ENCODE measurements at regions not wholly inside any gene's neighbourhood (a gene's known extent, or its start where the extent isn't known, plus 50 kb on each side); places are given as distances from the start of the nearest gene placed in this dataset.

DNA sequence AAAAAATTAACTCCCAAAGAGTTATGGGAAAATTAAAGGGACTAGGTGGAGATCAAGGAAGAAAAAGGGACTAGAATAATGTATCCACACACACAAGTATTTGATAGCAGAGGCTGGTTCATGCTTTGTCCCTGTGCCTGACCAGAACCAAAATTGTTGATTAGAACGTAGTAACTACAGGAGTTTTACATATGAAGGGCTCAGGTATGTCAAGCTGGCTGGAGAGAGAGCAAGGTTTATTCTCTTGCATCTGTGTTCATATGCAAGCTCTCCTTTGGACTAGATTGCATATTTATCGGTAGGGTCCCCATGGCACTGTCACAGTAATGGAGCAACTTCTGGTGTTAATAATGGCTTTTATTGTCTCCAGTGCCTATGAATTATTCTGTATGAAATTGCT is 239.9 kb upstream of the TRPM3 start:
- TF ChIP-seq, protein P1, sequence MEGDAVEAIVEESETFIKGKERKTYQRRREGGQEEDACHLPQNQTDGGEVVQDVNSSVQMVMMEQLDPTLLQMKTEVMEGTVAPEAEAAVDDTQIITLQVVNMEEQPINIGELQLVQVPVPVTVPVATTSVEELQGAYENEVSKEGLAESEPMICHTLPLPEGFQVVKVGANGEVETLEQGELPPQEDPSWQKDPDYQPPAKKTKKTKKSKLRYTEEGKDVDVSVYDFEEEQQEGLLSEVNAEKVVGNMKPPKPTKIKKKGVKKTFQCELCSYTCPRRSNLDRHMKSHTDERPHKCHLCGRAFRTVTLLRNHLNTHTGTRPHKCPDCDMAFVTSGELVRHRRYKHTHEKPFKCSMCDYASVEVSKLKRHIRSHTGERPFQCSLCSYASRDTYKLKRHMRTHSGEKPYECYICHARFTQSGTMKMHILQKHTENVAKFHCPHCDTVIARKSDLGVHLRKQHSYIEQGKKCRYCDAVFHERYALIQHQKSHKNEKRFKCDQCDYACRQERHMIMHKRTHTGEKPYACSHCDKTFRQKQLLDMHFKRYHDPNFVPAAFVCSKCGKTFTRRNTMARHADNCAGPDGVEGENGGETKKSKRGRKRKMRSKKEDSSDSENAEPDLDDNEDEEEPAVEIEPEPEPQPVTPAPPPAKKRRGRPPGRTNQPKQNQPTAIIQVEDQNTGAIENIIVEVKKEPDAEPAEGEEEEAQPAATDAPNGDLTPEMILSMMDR (IDR thresholded peaks at IDR 0.05; ENCODE audit: control extremely low read depth, extremely low read depth, low read depth, missing control alignments): no peak
- ChIA-PET CTCF (interaction anchor here (2.0 kb wide), 1 partner anchor 76 kb away, joined by 7 read pairs; no protein-coding TSS in a partner anchor), POLR2A (no interaction called here)
- DNase-seq (ENCODE audit: extremely low spot score): no peak

DNA sequence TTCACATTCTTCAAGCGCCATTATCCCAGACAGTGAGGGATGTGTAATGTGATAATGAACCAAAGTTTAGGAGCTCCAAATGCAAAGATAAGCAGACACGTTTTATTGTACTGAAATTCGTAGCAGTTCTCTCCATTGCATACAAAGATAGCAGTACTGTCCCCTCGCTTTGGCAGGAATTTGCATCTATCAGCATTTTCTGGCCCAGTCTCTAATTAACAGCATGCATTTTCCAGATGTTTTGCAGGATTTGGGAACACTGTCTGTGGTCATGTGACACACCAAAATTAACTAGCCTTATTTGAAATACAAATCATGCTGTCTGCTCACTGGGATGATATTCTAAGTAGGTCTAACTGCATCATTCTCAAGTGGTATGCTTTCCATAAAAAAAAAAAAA is 235.9 kb upstream of the TRPM3 start:
- CTCF ChIA-PET: no interaction called here
- TF ChIP-seq, protein P1 (IDR thresholded peaks at IDR 0.05; ENCODE audit: control extremely low read depth, extremely low read depth, low read depth, missing control alignments): no peak
- no peak for DNase-seq (ENCODE audit: extremely low spot score)
- POLR2A ChIA-PET: no interaction called here

DNA sequence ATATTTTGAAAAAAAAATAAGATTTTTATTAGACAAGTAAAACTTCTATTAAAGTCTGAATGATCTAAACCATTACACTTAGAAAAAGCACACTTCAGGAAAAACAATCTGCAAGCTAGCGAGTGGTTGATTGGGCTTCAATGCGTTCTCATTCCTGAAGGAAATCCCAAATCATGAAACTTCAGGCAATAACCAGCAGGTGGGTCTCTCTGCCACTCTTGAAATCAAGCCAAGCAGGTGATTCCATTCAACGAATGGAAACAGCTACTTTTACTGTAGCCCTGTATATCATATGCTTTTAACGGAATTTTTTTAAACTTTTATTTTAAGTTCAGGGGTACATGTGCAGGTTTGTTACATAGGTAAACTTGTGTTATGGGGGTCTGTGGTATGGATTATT is 234.5 kb upstream of the TRPM3 start:
- TF ChIP-seq, protein P1 (IDR thresholded peaks at IDR 0.05; ENCODE audit: control extremely low read depth, extremely low read depth, low read depth, missing control alignments): no peak
- CTCF ChIA-PET: interaction anchor here (1.0 kb wide), 1 partner anchor 31 kb away, joined by 3 read pairs; no protein-coding TSS in a partner anchor
- DNase-seq (ENCODE audit: extremely low spot score): no peak
- POLR2A ChIA-PET: no interaction called here

DNA sequence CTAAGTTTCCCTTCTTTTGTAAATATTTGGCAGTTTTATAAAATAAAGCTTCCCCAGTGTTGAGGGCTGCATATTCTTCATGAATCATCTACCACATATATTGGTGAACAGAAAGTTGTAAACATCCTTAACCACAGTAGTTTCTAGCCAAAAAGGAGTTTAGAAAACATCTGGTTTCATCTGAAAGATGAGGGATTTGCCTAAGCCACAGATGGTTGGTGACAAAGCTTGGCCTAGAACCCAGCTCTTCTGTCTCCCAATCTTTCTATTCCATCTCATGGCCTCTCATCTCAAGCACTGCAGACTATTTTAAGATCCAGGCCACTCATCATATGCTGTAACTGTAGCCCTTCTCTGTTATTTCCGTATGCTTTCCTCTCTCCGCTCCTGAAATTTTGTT is 232.3 kb upstream of the TRPM3 start:
- TF ChIP-seq, protein P1 (IDR thresholded peaks at IDR 0.05; ENCODE audit: control extremely low read depth, extremely low read depth, low read depth, missing control alignments): no peak
- DNase-seq (ENCODE audit: extremely low spot score): no peak
- CTCF ChIA-PET: no interaction called here
- POLR2A ChIA-PET: no interaction called here

DNA sequence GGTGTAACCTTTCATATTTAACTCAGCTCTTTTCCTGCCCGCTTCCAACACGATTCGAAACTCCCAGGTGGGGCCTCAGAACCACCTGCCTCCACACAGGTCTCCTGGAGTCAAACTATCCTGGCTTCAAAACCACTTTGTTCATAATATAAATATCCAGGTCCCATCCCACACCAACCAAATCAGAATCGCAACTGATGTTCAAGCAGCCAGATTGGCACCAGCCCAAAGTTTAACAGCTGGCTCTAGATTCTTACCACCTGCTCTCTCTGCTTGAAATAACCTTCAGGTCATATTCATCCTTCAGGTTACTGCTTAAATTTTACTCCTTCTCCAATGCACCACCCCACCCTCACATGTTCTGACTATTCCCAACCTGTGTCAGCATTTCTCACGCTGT is 231.4 kb upstream of the TRPM3 start:
- CTCF ChIA-PET: no interaction called here
- no peak for DNase-seq (ENCODE audit: extremely low spot score)
- TF ChIP-seq, protein P1 (IDR thresholded peaks at IDR 0.05; ENCODE audit: control extremely low read depth, extremely low read depth, low read depth, missing control alignments): no peak
- POLR2A ChIA-PET: no interaction called here

DNA sequence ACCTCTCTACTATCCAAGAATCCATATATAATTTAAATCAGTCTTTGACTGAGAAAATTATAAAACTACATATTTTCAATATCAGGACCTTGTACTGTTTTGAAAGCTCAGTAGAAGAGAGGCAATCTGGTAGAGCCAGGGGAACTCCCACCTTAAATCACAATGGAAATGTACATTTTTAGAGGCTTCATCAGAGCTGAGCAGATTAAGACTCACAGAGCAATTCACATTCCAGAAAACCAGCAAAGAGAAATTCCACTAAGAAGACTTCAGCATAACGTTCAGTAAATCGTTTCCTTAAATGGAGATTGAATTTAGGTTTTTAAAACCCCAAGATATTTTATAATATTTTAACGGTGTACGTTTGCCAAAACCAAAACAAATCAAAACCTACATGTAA is 227.8 kb upstream of the TRPM3 start:
- TF ChIP-seq, protein P1 (IDR thresholded peaks at IDR 0.05; ENCODE audit: control extremely low read depth, extremely low read depth, low read depth, missing control alignments): no peak
- CTCF ChIA-PET: no interaction called here
- POLR2A ChIA-PET: no interaction called here
- no peak for DNase-seq (ENCODE audit: extremely low spot score)

DNA sequence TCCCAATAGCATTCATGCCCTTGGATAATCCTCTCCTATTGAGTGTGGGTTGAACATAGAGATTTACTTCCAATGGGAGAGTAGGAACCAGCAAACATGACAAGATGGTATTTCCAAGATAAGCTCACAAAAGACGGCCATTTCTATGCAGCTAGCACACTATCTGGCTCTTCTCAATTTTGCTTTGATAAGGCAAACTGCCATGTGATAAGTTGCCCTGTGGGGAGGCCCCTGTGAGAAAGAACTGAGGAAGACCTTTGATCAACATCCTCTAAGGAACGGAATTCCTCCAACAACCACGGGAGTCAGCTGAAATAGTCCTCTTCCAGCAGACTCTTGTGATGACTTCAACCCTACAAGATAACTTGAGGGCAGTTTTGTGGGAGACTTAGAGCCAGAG is 211.9 kb upstream of the TRPM3 start:
- TF ChIP-seq, protein P1 (IDR thresholded peaks at IDR 0.05; ENCODE audit: control extremely low read depth, extremely low read depth, low read depth, missing control alignments): no peak
- ChIA-PET CTCF (interaction anchor here (1.5 kb wide), 1 partner anchor 9 kb away, joined by 5 read pairs; no protein-coding TSS in a partner anchor), POLR2A (no interaction called here)
- DNase-seq (ENCODE audit: extremely low spot score): no peak

All from GM10248 (cell line).